Inflammatory macrophage treated with lipopolysaccharide for 1 hour (primary cell): ENCODE measurements at regions not wholly inside any gene's neighbourhood (a gene's known extent, or its start where the extent isn't known, plus 50 kb on each side); places are given as distances from the start of the nearest gene placed in this dataset.
"Not testable (repeated sequence)": the region's sequence is repeated elsewhere in the genome, so short reads cannot be mapped to it uniquely, and the experiment has no call there.

ENCODE experiments used
- DNase-seq, 2 donors: peaks; one replicate each; pipeline ENCODE4 v3.0.0-alpha.2; 2020 to 2022

DNA sequence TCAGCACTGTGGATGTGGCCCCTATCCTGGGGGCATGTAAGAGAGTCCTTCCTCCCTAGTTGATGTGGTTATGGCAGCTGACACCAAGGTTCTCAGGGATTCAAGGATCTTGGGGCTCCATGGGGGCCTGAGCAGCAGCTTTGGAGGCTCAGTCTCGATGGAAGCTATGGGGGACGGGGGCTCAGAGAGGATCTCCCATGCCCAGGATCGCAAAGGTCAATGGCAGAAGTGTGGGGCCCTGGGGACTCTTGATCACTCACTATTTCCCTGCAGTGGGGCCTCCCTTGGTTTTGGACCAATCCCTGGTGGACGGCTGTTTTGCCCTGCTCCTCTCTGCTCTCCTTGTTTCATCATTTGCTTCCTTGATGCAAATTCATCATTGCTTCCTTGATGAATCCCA is 885.9 kb downstream of the CDH8 start:
- no peak for DNase-seq

DNA sequence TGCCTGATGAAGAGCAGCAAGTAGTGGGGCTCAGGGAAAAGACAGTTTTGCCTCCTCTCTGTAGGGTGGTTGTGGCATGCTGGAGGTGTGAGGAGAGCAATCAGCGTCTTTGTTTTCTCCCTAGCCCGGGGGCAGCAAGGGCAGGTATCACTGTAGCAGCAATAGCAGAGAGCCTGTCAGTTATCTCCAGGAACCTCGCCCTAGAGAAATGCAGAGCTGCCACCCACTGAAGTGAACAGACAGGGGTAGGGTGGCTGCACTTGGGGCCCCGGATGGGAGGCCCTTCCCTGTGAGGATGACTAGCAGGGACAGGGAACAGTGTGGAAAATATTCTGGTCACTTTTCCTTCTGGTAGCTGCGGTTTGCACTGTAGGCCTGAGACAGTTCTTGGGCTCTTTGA is 886.5 kb downstream of the CDH8 start:
- DNase-seq = no peak

DNA sequence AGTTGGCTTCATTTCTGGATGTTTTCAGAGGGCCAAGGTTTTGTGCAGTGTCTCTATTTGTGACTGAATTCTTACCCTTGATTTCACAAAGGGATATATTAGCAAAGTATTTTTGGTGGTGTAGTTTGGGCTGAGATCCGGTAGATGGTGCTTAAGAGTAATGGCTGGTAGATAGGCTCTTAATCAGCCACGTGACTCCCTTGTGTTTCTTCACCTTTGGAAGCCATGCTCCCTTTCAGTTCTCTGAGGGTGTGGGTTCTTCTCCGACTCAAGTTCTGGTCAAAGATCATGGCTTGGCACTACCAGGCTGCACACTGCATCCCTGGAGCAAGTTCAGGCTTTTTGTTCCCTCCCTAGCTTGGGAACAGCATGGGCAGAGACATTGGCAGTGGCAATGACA is 887.3 kb downstream of the CDH8 start:
- DNase-seq = no peak

DNA sequence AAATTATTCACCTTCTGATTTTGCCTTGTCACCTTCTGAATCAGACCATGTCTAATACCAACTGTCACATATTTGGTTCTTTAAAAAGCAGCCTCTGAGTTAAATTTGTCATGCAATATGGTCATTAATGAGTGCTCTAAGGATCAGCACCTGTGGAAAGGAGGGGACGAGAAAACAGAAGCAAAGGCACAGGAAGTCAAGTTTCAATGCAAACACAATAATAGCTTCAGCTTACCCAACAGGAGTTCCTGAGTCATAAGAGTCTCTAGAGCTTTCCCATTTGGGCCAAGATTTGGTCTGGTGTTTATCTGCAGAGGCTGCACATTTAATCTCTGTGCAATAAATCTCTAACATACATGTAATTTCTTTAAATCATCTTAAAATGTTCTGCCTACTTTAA is 889.8 kb downstream of the CDH8 start:
- DNase-seq = no peak

DNA sequence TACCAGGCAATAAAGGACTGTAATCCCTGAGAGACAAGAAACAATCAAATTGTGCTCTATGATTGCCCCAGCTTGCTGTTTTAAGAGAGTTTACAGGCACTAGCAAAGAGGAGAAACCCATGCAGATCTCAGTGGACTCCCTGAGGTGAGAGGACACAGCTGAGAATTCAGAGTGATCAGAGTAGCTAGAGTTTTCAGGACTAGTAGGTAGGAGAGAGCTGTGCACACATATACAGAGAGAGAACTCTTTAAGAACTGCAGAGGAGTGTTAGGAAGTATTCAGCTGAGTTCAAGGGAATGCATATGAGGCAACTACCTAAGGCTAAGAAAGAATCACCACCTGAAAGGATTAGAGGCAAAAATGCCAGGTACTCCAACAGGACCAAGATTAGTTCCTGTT is 904.8 kb downstream of the CDH8 start:
- DNase-seq = no peak

DNA sequence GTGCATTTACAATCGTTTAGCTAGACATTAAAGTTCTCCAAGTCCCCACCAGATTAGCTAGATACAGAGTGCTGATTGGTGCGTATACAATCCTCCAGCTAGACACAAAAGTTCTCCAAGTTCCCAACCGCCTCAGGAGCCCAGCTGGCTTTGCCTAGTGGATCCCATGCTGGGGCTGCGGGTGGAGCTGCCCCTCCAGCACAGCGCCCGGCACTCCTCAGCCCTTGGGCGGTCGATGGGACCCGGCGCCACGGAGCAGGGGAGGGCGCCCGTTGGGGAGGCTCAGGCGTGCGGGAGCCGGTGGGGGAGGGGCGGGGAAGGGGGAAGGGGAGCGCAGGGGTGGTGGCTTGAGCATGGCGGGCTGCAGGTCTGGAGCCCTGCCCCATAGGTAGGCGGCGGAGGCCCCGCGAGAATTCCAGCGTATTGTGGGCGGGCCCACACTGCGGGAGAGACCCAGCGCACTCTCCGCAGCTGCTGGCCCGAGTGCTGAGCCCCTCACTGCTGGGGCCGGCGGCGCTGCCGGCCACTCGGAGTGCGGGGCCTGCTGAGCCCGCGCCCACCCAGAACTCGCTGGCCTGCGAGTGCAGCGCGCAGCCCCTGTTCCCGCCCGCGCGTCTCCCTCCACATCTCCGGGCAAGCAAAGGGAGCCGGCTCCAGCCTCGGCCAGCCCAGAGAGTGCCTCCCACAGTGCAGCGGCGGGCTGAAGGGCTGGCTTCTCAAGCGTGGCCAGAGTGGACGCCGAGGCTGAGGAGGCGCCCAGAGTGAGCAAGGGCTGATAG is 907.5 kb downstream of the CDH8 start:
- no peak for DNase-seq

DNA sequence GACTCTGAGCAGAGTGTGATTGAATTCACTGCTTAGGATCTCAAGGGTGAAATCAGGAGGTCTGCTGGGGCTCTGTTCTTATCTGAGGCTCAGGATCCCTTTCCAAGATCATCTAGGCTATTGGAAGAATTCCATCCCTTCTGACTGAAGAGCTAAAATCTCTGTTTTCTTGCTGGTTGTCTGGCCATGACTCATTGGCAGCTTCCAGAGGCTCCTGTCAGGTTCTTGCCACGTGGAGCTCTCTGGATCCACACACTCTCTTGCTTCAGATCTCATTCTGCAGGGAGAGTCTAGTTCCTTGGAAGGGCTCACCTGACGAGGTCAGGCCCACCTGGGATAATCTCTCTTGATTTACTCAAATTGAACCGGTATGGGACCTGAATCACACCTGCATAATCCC is 930.7 kb downstream of the CDH8 start:
- no peak for DNase-seq

DNA sequence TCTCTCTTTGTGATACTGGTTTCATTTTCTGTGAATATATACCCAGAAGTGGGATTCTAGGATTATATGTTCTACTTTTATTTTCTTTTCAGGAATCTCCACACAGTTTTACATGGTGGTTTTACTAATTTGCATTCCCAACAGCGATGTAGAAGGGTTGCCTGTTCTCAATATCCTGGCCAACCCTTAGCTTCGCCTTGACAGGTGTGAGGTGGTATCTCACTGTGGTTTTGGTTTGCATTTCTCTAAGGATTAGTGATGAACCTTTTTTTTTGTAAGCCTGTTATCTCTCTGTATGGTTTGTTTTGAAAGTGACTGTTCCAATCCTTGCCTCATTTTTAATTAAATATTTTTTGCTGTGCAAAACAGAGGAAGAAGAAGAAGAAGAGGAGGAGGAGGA is 937.7 kb downstream of the CDH8 start:
- DNase-seq = no peak

DNA sequence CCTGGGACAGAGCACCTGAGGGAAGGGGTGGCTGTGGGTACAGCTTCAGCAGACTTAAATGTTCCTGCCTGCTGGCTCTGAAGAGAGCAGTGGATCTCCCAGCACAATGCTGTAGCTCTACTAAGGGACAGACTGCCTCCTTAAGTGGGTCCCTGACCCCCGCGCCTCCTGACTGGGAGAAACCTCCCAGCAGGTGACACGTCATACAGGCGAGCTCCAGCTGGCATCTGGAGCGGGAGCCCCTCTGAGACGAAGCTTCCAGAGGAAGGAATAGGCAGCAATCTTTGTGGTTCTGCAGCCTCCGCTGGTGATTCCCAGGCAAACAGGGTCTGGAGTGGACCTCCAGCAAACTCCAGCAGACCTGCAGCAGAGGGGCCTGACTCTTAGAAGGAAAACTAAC is 944.9 kb downstream of the CDH8 start:
- not testable (repeated sequence) for DNase-seq

DNA sequence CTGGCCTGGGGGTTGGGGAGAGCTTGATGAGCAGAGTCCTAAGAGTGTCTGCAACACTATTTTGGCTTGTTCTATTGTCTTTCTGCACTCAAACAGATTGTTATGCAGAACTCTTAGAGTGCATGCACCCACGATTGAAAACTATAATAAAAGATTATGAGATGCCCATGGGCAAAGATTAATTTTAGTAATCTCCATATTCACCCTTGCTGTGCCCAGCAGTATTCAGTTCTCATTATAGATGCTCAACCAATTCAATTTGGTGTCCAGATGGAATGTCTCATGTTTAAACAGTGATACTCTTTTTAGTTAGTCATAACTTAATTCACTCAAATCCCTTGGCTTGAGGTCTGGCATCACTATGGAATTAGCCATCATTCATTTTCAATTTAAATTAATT is 952.5 kb downstream of the CDH8 start:
- no peak for DNase-seq

DNA sequence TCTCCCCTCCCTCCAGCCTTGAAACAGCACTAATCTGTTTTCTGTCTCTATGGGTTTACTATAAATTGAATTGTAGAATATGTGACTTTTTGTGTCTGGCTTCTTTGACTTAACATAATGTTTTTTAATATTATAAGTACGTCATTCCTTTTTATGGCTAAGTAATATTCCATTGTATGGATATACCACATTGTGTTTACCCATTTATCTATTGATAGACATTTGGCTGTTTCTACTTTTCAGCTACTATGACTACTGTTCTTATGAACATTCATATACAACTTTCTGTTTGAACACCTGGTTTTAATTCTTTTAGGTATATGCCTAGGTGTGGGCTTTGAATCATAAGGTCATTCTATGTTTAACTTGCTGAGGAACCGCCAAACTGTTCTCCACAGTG is 961.9 kb downstream of the CDH8 start:
- DNase-seq = no peak

DNA sequence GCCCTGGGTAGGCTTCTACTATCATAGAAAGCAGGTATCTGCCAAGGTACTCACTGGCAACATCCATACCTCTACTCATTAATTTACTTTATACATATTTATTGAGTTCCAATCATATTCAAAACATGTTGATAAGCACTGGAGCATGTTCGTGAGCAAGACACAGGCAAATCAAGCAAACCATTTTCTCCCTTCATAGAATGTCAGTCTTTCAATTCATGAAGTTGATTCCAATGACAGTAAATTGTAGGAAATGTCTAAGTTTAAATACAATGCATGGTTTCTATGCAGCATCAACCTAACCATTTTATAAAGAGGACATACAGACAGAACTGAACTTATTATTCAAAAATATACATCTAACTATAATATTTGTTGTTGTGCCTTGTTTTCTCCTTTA is 978.6 kb downstream of the CDH8 start:
- no peak for DNase-seq

DNA sequence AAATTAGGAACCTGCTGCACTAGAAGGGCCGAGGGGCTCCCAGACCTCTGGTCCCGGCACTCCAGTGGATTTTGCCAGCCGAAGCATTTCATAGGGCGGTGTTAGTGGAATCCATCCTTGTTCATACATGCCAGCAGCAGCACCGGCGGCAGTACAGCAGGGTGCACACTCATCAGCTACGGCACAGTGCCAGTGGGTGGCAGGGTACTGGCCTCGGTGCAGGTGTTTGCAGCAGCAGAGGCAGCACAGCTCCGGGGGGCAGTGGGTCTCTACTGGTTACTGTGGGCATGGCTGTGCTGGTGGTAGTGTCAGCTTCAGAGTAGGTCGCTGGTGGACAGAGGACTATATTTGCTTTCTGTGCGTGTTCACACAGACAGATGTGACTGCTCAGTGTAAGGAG is 985.7 kb downstream of the CDH8 start:
- DNase-seq = no peak

DNA sequence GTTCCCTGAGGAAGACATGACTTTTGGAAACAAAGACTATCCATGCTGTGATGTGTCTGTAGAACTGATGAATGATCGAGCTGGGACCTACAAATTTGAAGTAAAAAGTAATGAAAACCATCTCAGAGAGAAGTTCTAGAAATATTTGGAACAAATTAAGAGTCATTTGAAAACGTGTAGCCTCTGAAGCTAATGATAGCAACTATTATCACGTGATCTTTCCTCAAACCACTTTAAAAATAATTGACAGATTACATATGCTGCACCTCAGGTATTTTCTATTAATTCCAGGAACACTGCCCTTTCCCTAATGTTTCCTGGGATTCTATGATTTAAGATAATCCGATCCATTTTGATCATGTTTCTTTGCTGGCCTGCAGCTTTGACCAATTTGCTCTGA is 990.3 kb downstream of the CDH8 start:
- no peak for DNase-seq

DNA sequence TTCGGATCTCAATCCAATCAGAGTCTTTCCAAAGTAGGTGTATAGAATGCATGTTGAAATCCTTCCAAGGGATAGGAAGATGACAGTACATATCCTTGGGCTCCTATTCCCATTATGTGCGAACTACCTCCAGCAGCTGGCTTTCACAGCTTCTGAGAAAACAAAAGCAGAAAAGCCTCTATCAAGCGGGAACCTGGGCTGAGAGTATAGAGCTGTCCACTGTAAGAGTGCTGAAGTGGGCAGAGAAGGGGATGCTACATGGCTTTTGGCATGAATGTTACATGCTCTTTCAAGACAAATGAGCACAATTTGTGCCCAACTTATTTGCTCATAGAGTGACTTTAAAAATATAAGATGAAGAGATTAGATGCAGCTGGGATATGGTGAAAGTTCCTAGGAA is 993.5 kb downstream of the CDH8 start:
- no peak for DNase-seq

DNA sequence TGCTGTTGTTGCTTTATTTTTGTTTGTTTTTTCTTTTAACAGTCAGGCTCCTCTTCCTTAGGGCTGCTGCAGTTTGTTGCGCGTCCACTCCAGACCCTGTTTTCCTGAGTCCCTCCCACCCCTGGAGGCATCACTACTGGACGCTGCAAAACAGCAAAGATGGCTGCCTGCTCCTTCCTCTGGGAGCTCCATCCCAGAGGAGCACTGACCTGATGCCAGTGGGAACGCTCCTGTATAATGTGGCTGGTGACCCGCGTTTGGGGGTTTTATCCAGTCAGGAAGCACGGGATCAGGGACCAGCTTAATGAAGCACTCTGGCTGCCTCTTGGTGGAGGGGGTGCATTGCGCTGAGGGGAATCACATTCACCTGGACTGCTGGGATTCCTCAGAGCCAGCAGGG is 1005.6 kb downstream of the CDH8 start:
- no peak for DNase-seq

DNA sequence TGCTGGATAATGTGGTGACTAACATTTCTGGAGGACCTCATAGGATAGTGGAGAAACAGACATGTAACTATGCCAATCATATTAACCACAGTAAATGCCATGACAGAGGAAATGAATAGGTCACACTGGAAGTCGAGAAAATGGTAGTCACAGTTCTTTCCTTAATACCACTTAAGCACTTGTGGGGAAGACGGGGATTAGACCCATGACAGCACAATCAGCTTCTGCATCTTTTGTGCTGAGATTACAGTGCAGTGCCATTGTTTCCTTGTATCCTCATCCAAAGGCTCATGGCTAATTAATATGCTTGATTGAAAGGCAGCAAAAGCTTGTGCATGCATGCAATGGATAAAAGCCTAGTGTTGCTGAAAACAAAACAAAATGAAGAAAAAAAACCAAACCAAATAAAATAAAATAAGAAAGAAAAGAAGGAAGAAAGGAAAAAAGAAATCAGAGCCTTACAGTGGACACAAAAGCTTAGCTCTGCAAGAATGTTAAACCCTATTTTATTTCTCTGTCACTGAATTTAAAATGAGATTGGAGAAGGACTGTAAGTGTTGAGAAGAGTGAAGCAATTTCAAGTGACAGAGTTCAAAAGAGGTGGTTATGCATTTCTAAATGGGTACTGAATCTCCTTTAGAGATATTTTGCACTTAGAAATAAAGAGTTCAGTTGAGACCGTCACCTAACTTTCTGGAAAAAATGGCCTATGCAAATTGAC is 1011.9 kb downstream of the CDH8 start:
- DNase-seq = no peak

DNA sequence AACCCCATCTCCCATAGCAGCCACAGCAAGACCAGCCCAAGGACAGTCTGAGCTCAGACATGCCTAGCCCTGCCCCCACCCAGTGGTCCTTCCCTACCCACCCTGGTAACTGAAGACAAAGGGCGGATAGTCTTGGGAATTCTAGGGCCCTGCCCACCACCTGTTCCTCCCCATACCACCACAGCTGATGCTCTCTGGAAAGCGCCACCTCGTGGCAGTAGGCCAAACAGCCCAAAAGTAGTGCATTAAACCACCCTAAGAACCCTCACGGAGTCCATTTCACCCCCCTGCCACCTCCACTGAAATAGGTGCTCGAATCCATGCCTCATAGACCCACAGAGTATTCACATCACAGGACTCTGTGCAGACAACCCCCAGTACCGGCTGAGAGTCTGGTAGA is 1021.4 kb downstream of the CDH8 start:
- no peak for DNase-seq

DNA sequence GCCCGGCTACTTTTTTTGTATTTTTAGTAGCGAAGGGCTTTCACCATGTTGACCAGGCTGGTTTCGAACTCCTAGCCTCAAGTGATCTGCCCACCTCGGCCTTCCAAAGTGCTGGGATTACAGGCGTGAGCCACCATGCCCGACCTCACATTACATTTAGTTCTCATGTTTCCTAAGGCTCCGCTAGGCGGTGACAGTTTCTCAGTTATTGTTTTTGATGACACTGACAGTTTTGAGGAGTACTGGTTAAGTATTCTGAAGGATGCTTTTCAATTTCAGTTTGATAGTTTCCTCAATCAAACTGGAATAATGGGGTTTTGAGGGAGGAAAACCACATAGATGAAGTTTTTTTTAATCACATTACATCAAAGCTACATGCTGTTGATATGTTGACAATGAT is 1028.5 kb downstream of the CDH8 start:
- DNase-seq = no peak

DNA sequence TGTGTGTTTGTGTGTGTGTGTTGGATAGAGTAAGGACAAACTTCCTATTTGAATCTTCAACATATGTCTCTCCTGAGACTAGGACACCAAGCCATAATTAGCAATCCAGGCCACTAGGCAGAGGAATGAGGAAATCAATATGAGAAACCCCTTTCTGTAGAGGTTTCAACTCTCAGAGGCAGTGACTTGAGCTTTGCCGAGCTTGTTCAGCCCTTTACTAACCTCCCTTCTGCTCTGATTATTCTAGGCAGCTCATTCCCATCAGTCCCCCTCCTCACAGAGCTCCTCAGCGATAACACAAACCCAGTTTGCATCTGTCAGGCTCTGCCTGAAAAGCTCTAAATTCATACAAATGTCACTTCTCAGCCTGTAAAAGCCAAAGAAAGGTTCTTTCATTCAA is 1030.3 kb downstream of the CDH8 start:
- no peak for DNase-seq

DNA sequence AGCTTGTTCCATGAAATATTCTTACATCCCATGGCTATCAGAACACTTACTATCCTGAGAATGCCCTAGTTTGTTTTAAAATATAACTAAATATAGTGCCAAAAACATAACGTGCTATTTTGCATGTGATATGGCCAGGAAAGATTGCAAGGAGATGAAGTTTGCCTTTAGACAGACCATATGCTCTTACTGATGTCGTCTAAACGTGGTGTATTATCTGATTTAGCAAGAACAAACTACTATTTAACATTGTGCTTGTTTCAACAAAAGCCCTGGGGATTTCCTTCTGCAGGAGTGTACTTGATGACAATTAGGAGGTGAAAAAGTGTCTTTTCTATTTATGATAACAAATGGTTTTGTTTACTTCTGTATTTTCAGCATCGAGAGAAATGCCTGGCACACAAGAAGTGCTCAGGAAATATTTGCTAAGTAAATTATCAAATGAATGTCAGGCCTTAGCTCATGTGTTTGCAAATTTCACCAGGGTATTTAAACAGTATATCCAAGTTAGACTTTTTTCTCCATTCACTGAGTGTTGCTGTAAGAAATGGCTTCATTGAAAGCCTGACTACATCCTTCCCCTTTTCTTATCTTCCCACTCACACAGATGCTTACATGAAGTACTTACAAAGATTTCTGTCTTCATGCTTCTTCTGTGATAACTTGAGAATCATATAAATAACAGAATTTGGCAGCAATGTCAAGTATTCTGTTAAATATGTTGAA is 1033.6 kb downstream of the CDH8 start:
- no peak for DNase-seq

DNA sequence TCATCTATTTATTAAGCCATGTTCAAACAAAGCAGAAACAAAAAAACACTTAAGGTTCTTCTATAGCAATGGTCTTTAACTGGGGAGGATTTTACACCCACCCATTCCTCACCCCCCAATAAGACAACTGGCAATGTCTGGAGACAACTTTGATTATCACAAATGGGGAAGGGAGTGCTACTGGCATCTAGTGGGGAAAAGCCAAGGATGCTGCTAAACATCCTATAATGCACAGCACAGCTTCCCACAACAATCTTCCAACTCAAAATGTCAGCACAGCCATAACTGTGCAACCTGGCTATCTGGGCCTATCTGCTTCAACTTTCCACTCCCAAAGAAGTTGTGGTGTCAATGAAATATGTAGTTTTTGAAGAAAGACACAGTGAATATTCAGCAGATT is 1044.4 kb downstream of the CDH8 start:
- DNase-seq = no peak

DNA sequence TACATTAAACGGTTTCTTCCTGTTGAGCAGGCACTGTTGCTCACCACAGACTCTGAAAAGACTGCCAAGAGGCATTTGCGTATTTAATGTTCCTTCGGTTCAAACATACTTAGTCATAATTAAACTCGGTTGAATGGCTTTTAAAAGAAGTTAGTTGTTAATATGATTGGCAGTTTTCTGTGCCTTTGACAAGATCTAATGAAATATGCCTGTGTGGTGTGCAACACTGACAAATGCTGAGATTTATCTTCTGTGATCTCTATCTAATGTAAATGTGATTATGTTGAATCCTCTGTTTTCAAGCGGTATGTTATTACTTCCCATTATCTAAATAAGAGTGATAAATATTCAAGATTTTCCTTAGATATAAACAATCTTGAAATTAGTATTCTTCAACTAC is 1046.6 kb downstream of the CDH8 start:
- no peak for DNase-seq

DNA sequence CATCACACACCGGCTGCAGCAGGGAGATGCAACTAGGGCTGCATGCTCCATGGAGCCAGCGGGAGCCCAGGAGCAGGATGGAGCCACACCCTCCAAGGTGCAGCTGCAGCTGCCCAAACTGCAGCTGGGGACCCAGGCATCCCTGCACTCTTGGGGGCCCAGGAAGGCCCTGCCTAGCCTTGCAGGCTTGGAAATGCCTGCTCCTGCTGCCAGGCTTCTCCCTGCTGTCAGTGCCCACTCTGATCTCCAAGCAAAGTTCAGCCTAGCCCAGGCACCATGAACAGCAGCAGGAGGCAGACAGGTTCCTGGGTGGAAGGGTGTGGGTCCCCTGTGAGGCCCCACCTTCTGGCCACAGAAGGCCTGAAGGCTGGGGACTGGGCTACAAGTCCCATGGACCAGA is 1057.1 kb downstream of the CDH8 start:
- DNase-seq = no peak
